H1 (cell line): ENCODE measurements at regions not wholly inside any gene's neighbourhood (a gene's known extent, or its start where the extent isn't known, plus 50 kb on each side); places are given as distances from the start of the nearest gene placed in this dataset.

Experiments
- CREB1 ChIP-seq: IDR thresholded peaks from 2 replicates; pipeline ENCODE4 v1.6.1; 2012; ENCODE audit warnings: inconsistent platforms
- CTCF ChIP-seq, 3 experiments: IDR thresholded peaks; 1 replicate in 2 of 3; 2 replicates in 1 of 3; pipeline versions ENCODE4 v1.5.1 to v1.6.1; 2011; ENCODE audit warnings: low read length in 3 of 3, mild to moderate bottlenecking in 3 of 3, inconsistent platforms in 2 of 3, low read depth in 1 of 3, moderate library complexity in 1 of 3; ENCODE audit not compliant: insufficient read depth in 1 of 3; ENCODE audit errors: control extremely low read depth in 1 of 3
- EP300 ChIP-seq, 2 experiments: IDR thresholded peaks; 1 replicate in 1 of 2; 2 replicates in 1 of 2; pipeline ENCODE4 v1.6.1; 2011 to 2012; ENCODE audit warnings: low read depth in 2 of 2, low read length in 2 of 2, mild to moderate bottlenecking in 2 of 2, borderline replicate concordance in 1 of 2, inconsistent platforms in 1 of 2, moderate library complexity in 1 of 2
- EZH2 ChIP-seq: fragments of 200-600 bp; sonication (generic); IDR thresholded peaks from 2 replicates; pipeline ENCODE4 v1.7.1; 2012; ENCODE audit warnings: low read depth, mild to moderate bottlenecking, moderate library complexity, low read length, inconsistent platforms; ENCODE audit not compliant: severe bottlenecking
- PHF8 ChIP-seq: fragments of 200-600 bp; sonication (generic); conservative IDR thresholded peaks from 2 replicates; pipeline ENCODE4 v1.7.1; 2012; ENCODE audit warnings: low read depth, mild to moderate bottlenecking, inconsistent platforms, low read length, moderate library complexity
- POLR2AphosphoS5 ChIP-seq: IDR thresholded peaks from 2 replicates; pipeline ENCODE4 v1.6.1; 2011; ENCODE audit warnings: low read depth, low read length
- RFX5 ChIP-seq: IDR thresholded peaks from 2 replicates; pipeline ENCODE4 v1.6.1; 2011; ENCODE audit warnings: low read depth, low read length, improper control_type of control experiment, borderline replicate concordance
- YY1 ChIP-seq: IDR thresholded peaks from 2 replicates; pipeline ENCODE4 v1.6.1; 2011; ENCODE audit warnings: low read depth, mild to moderate bottlenecking, low read length

- TF ChIP-seq PHF8 (no peak), EP300 (IDR thresholded peaks at IDR 0.05; ENCODE audit: borderline replicate concordance in 1 of 2, low read depth in 2 of 2, low read length in 2 of 2) (no peak), EZH2 (no peak), CTCF (IDR thresholded peaks at IDR 0.05; ENCODE audit: control extremely low read depth in 1 of 3, insufficient read depth in 1 of 3, low read depth in 1 of 3, low read length in 3 of 3) (no peak), POLR2AphosphoS5 (no peak), RFX5 (no peak), CREB1 (no peak), YY1 (no peak)
Measured at GRCh38 chr1:215487466-215487865, 79.6 kb upstream of the KCTD3 start.
